Endothelial cell of umbilical vein (primary cell): ENCODE measurements at regions not wholly inside any gene's neighbourhood (a gene's known extent, or its start where the extent isn't known, plus 50 kb on each side); places are given as distances from the start of the nearest gene placed in this dataset.
A peak's percentile ranks its signal among the peaks of the same experiment; 100 is the strongest.

Experiments
- BruUV-seq: library from RNA; stranded (reverse); fragments of 400-500 nt; replicated peaks from 2 replicates; lab custom pipeline; 2021; lab: Mats Ljungman, UMichigan
- CTCF ChIA-PET: fragments of 300-600, 350-600 bp; sonication (Branson Sonifier 250); formaldehyde crosslinking; loops from one replicate; lab custom pipeline; 2021; ENCODE audit warnings: antibody characterized with exemption, inconsistent platforms; lab: Charles Lee
- POLR2A ChIA-PET: fragments of 300-600, 350-600 bp; sonication (Branson Sonifier 250); formaldehyde crosslinking; loops from one replicate; lab custom pipeline; 2021; ENCODE audit warnings: antibody characterized with exemption, inconsistent platforms; lab: Charles Lee
- DNase-seq: peaks from one replicate; pipeline ENCODE4 v3.0.0-alpha.2; 2011; ENCODE audit warnings: low read depth, low spot score
- FAIRE-seq: peaks from 2 replicates; lab custom pipeline; 2011; peaks lifted over from hg19 to GRCh38; lab: Jason Lieb, UNC
- H2AFZ ChIP-seq: 2 replicates; pipeline ENCODE4 v1.6.0; 2012; ENCODE audit warnings: low read depth, low read length, control low read depth, inconsistent platforms
- H3K27ac ChIP-seq: 2 replicates; pipeline ENCODE4 v1.5.1; 2011; ENCODE audit warnings: low read depth, mild to moderate bottlenecking, control low read depth, low read length, moderate library complexity; ENCODE audit not compliant: insufficient read depth
- H3K27me3 ChIP-seq, 2 experiments: 2 replicates each; pipeline versions ENCODE4 v1.6.0 to v1.6.1; 2011; ENCODE audit warnings: low read length in 2 of 2, mixed read lengths in 1 of 2; ENCODE audit not compliant: control insufficient read depth in 2 of 2, insufficient read depth in 2 of 2
- H3K36me3 ChIP-seq, 2 experiments: 2 replicates in 1 of 2; 3 replicates in 1 of 2; pipeline ENCODE4 v1.5.1; 2011; ENCODE audit warnings: low read length in 2 of 2, mild to moderate bottlenecking in 1 of 2, moderate library complexity in 1 of 2; ENCODE audit not compliant: control insufficient read depth in 2 of 2, insufficient read depth in 2 of 2; ENCODE audit errors: extremely low read depth in 1 of 2
- H3K4me1 ChIP-seq: 3 replicates; pipeline ENCODE4 v1.5.1; 2011; ENCODE audit warnings: mild to moderate bottlenecking, low read length; ENCODE audit not compliant: control insufficient read depth, insufficient read depth; ENCODE audit errors: extremely low read depth
- H3K4me2 ChIP-seq: 2 replicates; pipeline ENCODE4 v1.6.1; 2011; ENCODE audit warnings: low read length, control low read depth, mixed read lengths; ENCODE audit not compliant: insufficient read depth
- H3K4me3 ChIP-seq, 3 experiments: fragments of 200-600 bp in 1 of 3; sonication (generic), shearing (Covaris generic) in 1 of 3; replicated peaks in 1 of 3; 2 replicates each; pipeline ENCODE4 v1.5.1; 2011 to 2016; ENCODE audit warnings: control low read depth in 3 of 3, low read length in 3 of 3, mild to moderate bottlenecking in 2 of 3, inconsistent platforms in 1 of 3, low read depth in 1 of 3, moderate library complexity in 1 of 3; ENCODE audit not compliant: insufficient read depth in 1 of 3
- H3K79me2 ChIP-seq: 2 replicates; pipeline ENCODE4 v1.6.0; 2012; ENCODE audit warnings: low read length, inconsistent platforms; ENCODE audit not compliant: control insufficient read depth, insufficient read depth
- H3K9ac ChIP-seq: replicated peaks from 2 replicates; pipeline ENCODE3; 2011; ENCODE audit warnings: low read length, control low read depth; ENCODE audit not compliant: insufficient read depth; ENCODE audit errors: extremely low read depth
- H3K9me1 ChIP-seq: replicated peaks from 3 replicates; pipeline ENCODE4 v1.6.0; 2011; ENCODE audit warnings: mild to moderate bottlenecking, low read length; ENCODE audit not compliant: control insufficient read depth, insufficient read depth; ENCODE audit errors: extremely low read depth
- H3K9me3 ChIP-seq: replicated peaks from 2 replicates; pipeline ENCODE4 v1.5.1; 2012; ENCODE audit warnings: low read length, inconsistent platforms; ENCODE audit not compliant: control insufficient read depth, insufficient read depth
- H4K20me1 ChIP-seq: replicated peaks from 2 replicates; pipeline ENCODE3; 2011; ENCODE audit warnings: mild to moderate bottlenecking, low read length; ENCODE audit not compliant: control insufficient read depth, insufficient read depth; ENCODE audit errors: extremely low read depth
- EZH2 ChIP-seq: IDR thresholded peaks from 2 replicates; pipeline ENCODE4 v1.6.1; 2012; ENCODE audit warnings: borderline replicate concordance, low read depth, mild to moderate bottlenecking, moderate library complexity, low read length, inconsistent platforms; ENCODE audit not compliant: severe bottlenecking
- FOS ChIP-seq: IDR thresholded peaks from 2 replicates; pipeline ENCODE4 v1.6.1; 2011; ENCODE audit warnings: mild to moderate bottlenecking, low read length, moderate library complexity, borderline replicate concordance; ENCODE audit not compliant: insufficient read depth
- GATA2 ChIP-seq: IDR thresholded peaks from 2 replicates; pipeline ENCODE4 v1.7.0; 2011; ENCODE audit warnings: low read depth, mild to moderate bottlenecking, moderate library complexity, mixed read lengths, low read length; ENCODE audit not compliant: insufficient read length, insufficient read depth
- JUN ChIP-seq: IDR thresholded peaks from 2 replicates; pipeline ENCODE4 v1.6.1; 2011; ENCODE audit warnings: borderline replicate concordance, low read depth; ENCODE audit not compliant: insufficient read length, insufficient read depth
- MAX ChIP-seq: IDR thresholded peaks from 2 replicates; pipeline ENCODE4 v1.6.1; 2011; ENCODE audit not compliant: insufficient read depth, insufficient read length
- MYC ChIP-seq: IDR thresholded peaks from one replicate; pipeline ENCODE4 v1.6.1; 2011; ENCODE audit warnings: mild to moderate bottlenecking, low read depth, low read length
- POLR2A ChIP-seq: IDR thresholded peaks from 2 replicates; pipeline ENCODE4 v1.6.1; 2012; ENCODE audit warnings: low read depth, mild to moderate bottlenecking, control low read depth, low read length
- POLR2AphosphoS5 ChIP-seq: IDR thresholded peaks from 2 replicates; pipeline ENCODE4 v1.6.1; 2012; ENCODE audit warnings: low read depth, mild to moderate bottlenecking, control low read depth, low read length, moderate library complexity; ENCODE audit not compliant: insufficient read depth
- dilution Hi-C: fragments of 300-500 bp; cut with MboI; formaldehyde crosslinking; loops from one replicate; pipeline ENCODE4 v1.15.0; 2019; ENCODE audit warnings: low sequenced_read_pairs; ENCODE audit not compliant: extremely low pct_ligation_motif_present
- intact Hi-C: fragments of 100-400 bp; cut with micrococcal nuclease; formaldehyde crosslinking; loops from one replicate; pipeline ENCODE4 v1.10.0; 2022
- TF ChIP-seq, protein P1 (sequence below), 2 donors: IDR thresholded peaks; 1 replicate in 1 of 2; 2 replicates in 1 of 2; pipeline ENCODE4 v1.5.1; 2011; ENCODE audit warnings: low read length in 2 of 2, mild to moderate bottlenecking in 2 of 2, moderate library complexity in 2 of 2, control low read depth in 1 of 2, inconsistent platforms in 1 of 2, low read depth in 1 of 2; ENCODE audit not compliant: insufficient read depth in 1 of 2; ENCODE audit errors: extremely low read depth in 1 of 2

GRCh38 chr2:3914241-3914640 is 210.9 kb downstream of the DCDC2C start:
- no peaks in the 10 kb centered on the region for H3K36me3 ChIP-seq
- peaks cover 18% of the 10 kb centered on the region for H3K4me1 ChIP-seq
- DNase-seq (peak; percentile 8), FAIRE-seq (no peak)
- H3K9me1 ChIP-seq = no peaks in the 10 kb centered on the region
- TF ChIP-seq MAX (no peak), POLR2AphosphoS5 (no peak), MYC (no peak), POLR2A (no peak), FOS (no peak)
- dilution Hi-C loops = no loop called here
- no peaks in the 10 kb centered on the region for H3K9me3 ChIP-seq
- H3K4me3 ChIP-seq = no peak overlapping the region
- intact Hi-C loops = no loop called here
- no peak overlapping the region for H2AFZ ChIP-seq
- no peak overlapping the region for H3K27ac ChIP-seq
- CTCF ChIA-PET = no interaction called here
- no peak overlapping the region for H3K9ac ChIP-seq
- BruUV-seq = no TSS peak
- no peaks in the 10 kb centered on the region for H3K27me3 ChIP-seq
- POLR2A ChIA-PET = no interaction called here
- no peaks in the 10 kb centered on the region for H4K20me1 ChIP-seq
- H3K4me2 ChIP-seq = no peak overlapping the region
- H3K79me2 ChIP-seq = no peaks in the 10 kb centered on the region

- Histone ChIP-seq H4K20me1 (no peaks in the 10 kb centered on the region), H3K4me3 (no peak overlapping the region), H3K79me2 (no peaks in the 10 kb centered on the region), H3K9me3 (no peaks in the 10 kb centered on the region), H3K9me1 (no peaks in the 10 kb centered on the region), H2AFZ (no peak overlapping the region), H3K4me1 (no peaks in the 10 kb centered on the region), H3K4me2 (no peak overlapping the region), H3K27me3 (no peaks in the 10 kb centered on the region), H3K27ac (no peak overlapping the region), H3K36me3 (no peaks in the 10 kb centered on the region), H3K9ac (no peak overlapping the region)
- intact Hi-C loops (no loop called here), dilution Hi-C loops (no loop called here)
- CTCF ChIA-PET = no interaction called here
- POLR2A ChIA-PET = no interaction called here
- FAIRE-seq = no peak
- no peak for DNase-seq
- TF ChIP-seq, protein P1, sequence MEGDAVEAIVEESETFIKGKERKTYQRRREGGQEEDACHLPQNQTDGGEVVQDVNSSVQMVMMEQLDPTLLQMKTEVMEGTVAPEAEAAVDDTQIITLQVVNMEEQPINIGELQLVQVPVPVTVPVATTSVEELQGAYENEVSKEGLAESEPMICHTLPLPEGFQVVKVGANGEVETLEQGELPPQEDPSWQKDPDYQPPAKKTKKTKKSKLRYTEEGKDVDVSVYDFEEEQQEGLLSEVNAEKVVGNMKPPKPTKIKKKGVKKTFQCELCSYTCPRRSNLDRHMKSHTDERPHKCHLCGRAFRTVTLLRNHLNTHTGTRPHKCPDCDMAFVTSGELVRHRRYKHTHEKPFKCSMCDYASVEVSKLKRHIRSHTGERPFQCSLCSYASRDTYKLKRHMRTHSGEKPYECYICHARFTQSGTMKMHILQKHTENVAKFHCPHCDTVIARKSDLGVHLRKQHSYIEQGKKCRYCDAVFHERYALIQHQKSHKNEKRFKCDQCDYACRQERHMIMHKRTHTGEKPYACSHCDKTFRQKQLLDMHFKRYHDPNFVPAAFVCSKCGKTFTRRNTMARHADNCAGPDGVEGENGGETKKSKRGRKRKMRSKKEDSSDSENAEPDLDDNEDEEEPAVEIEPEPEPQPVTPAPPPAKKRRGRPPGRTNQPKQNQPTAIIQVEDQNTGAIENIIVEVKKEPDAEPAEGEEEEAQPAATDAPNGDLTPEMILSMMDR (IDR thresholded peaks at IDR 0.05; ENCODE audit: extremely low read depth in 1 of 2, insufficient read depth in 1 of 2, low read depth in 1 of 2, low read length in 2 of 2) = no peak
- no peak for TF ChIP-seq JUN
- TF ChIP-seq MAX = no peak
- TF ChIP-seq GATA2 = no peak
- TF ChIP-seq FOS = no peak
- no peak for TF ChIP-seq POLR2A
- no peak for TF ChIP-seq MYC
- TF ChIP-seq POLR2AphosphoS5 = no peak
- TF ChIP-seq EZH2 = no peak
- BruUV-seq = no TSS peak
Measured at GRCh38 chr2:3927031-3927430, 223.7 kb downstream of the DCDC2C start.
